ENCODE measurements at regions not wholly inside any gene's neighbourhood (a gene's known extent, or its start where the extent isn't known, plus 50 kb on each side); places are given as distances from the start of the nearest gene placed in this dataset.
A peak's percentile ranks its signal among the peaks of the same experiment; 100 is the strongest.

- intact Hi-C loops (cut with micrococcal nuclease): no loop called here
Observed at GRCh38 chr7:46812101-46812675, 769.7 kb downstream of the TNS3 start.

GRCh38 chr7:46811529-46811928 lies 770.4 kb downstream of the TNS3 start:
- DNase-seq: peak; percentile 38
- peak; percentile 97 for ATAC-seq
- intact Hi-C loops (cut with micrococcal nuclease): no loop called here

More at GRCh38 chr7:46812101-46812675, 769.7 kb downstream of the TNS3 start:
- DNase-seq: no peak
- peak; percentile 65 for ATAC-seq

- no peak for DNase-seq
- intact Hi-C loops (cut with micrococcal nuclease): no loop called here
- ATAC-seq: peak; percentile 11
Observed at GRCh38 chr7:46810986-46811385, 770.9 kb downstream of the TNS3 start.

GRCh38 chr7:46809886-46810285 lies 772.0 kb downstream of the TNS3 start:
- ATAC-seq (no peak), DNase-seq (no peak)
- intact Hi-C loops (cut with micrococcal nuclease): no loop called here

DNA sequence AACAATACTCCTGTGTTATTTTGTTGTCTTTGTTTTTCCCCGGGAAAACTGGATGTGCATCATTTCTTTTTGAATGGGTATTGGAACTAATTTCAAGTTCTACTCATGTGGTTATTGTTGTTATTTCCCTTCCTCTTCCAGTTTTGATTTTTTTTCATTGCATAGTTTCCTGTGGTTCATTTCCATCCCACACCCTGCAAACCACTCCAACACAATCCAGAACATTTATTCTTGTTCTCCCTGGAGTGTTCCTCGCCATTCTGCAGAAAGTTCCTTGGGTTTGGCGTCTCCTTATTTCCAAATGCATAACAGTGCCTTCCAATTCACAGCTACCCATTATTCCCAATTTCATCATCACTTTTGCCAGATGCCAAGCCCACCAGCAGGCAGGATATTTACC lies 775.1 kb downstream of the TNS3 start:
- intact Hi-C loops (cut with micrococcal nuclease): no loop called here
- no peak for DNase-seq
- no peak for ATAC-seq

DNA sequence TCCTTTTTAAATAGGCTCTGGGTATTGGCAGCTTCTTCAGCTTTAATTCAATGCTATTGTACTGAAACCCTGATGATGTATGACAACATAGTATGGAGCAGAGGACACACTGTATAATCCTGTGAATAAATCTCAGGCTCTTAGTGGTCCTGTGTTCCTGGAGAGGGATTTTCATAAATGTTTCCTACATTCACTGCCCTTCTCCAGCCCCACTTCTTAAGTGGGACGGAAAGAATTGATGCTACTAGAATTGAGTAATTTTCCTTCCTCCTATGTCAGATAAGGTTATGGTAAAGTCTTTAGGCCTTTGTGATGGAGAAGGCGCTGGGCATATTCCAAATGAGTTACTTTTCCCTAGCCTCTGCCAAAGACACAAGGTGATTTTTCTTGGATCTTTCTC lies 779.4 kb downstream of the TNS3 start:
- DNase-seq: no peak
- intact Hi-C loops (cut with micrococcal nuclease): no loop called here
- ATAC-seq: peak; percentile 38

GRCh38 chr7:46791188-46791587 lies 790.7 kb downstream of the TNS3 start:
- intact Hi-C loops (cut with micrococcal nuclease): no loop called here
- no peak for ATAC-seq
- DNase-seq: no peak

- DNase-seq (no peak), ATAC-seq (no peak)
- intact Hi-C loops (cut with micrococcal nuclease): no loop called here
Observed at GRCh38 chr7:46786995-46787394, 794.9 kb downstream of the TNS3 start.

DNA sequence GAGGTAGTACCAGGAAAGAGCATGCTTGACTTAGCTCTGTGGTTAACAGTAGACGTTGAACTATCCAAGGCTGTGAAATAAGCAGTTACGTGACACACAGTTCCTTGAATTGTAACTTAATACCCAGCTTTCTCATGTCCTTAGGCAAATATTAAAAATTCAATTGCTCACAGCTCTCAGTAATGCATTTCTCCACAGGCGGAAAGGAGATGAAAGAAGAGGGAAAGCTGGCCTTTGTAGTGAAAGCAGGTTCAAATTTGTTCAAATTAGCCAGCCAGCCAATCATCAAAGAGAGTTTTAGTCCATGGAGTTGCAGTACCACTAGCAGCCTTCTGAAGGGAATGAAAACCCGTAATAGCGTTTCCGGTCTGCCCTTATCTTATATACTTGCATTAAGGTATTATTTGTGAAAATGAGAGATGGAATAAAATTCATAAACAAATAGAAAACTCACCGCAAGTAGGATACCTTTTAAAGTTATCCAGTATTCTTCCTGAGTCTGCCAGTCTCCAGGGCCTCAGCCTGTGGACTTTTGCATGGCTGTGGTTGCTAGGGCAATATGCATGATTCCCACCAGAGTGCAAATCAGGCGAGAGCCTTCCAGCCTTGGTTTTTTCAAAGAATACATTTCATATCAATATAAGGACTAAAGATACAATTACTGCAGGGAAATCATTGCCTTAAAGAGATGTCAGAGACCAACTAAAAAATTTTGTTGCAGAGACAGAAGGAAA lies 795.5 kb downstream of the TNS3 start:
- intact Hi-C loops (cut with micrococcal nuclease): no loop called here
- ATAC-seq: no peak
- no peak for DNase-seq

- DNase-seq (no peak), ATAC-seq (no peak)
- intact Hi-C loops (cut with micrococcal nuclease): no loop called here
Observed at GRCh38 chr7:46784732-46785131, 797.2 kb downstream of the TNS3 start.

DNA sequence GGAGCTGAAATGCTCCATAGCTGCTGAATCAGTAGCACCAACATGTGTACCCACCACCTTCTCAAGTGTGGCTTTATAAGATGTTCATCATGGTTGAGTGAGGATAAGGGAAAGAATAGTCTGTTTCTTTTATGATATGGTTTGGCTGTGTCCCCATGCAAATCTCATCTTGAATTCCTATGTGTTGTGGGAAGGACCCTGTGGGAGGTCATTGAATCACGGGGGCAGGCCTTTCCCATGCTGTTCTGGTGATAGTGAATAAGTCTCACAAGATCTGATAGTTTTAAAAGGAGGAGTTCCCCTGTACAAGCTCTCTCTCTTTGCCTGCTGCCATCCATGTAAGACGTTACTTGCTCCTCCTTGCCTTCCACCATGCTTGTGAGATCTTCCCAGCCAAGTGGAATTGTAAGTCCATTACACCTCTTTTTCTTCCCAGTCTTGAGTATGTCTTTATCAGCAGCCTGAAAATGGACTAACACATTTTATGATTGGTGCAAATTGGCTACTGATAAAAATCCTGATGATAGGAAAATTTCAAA lies 799.9 kb downstream of the TNS3 start:
- DNase-seq (no peak), ATAC-seq (no peak)
- intact Hi-C loops (cut with micrococcal nuclease): no loop called here

- intact Hi-C loops (cut with micrococcal nuclease): loop anchor here (10.0 kb wide), 1 partner anchor 308 kb away; no protein-coding TSS in a partner anchor
- DNase-seq (no peak), ATAC-seq (no peak)
Observed at GRCh38 chr7:46776790-46777189, 805.1 kb downstream of the TNS3 start.

DNA sequence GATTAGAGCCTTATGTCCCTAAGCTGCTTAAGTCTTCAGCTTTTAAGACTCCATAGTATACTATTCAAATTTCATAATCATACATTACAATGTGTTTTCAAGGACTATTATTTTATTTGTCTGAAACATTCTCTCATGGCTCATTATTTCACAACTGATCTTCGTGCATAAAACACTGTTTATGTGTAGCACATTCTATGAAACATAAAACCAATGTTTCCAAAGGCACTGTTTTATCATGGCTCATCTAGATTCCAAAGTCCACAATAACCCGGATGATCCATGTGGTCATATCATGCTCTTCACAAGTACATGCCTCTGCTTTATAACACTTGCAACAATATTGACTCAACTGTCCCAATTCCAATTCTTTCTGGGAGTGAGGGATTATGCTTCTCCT lies 806.1 kb downstream of the TNS3 start:
- DNase-seq (no peak), ATAC-seq (no peak)
- intact Hi-C loops (cut with micrococcal nuclease): loop anchor here (10.0 kb wide), 1 partner anchor 309 kb away; no protein-coding TSS in a partner anchor

- no peak for DNase-seq
- no peak for ATAC-seq
- intact Hi-C loops (cut with micrococcal nuclease): loop anchor here (10.0 kb wide), 1 partner anchor 310 kb away; no protein-coding TSS in a partner anchor
Observed at GRCh38 chr7:46775020-46775419, 806.9 kb downstream of the TNS3 start.

- peak; percentile 89 for ATAC-seq
- intact Hi-C loops (cut with micrococcal nuclease): loop anchor here (10.0 kb wide), 1 partner anchor 310 kb away; no protein-coding TSS in a partner anchor
- DNase-seq: peak; percentile 64
Observed at GRCh38 chr7:46774515-46774914, 807.4 kb downstream of the TNS3 start.

- DNase-seq (no peak), ATAC-seq (peak; percentile 60)
- intact Hi-C loops (cut with micrococcal nuclease): loop anchor here (10.0 kb wide), 1 partner anchor 312 kb away; no protein-coding TSS in a partner anchor
Observed at GRCh38 chr7:46772776-46773175, 809.1 kb downstream of the TNS3 start.

GRCh38 chr7:46767071-46767470 lies 814.8 kb downstream of the TNS3 start:
- DNase-seq (no peak), ATAC-seq (no peak)
- intact Hi-C loops (cut with micrococcal nuclease): no loop called here

- no peak for DNase-seq
- peak; percentile 94 for ATAC-seq
- intact Hi-C loops (cut with micrococcal nuclease): no loop called here
Observed at GRCh38 chr7:46764100-46764936, 817.6 kb downstream of the TNS3 start.

- intact Hi-C loops (cut with micrococcal nuclease): no loop called here
- DNase-seq (no peak), ATAC-seq (no peak)
Observed at GRCh38 chr7:46763344-46763743, 818.6 kb downstream of the TNS3 start.

Data from left ventricle myocardium superior (tissue), 1 donor.